Stimulated activated CD8-positive, alpha-beta memory T cell treated with anti-CD3 and anti-CD28 coated beads, Interleukin-15, amount 100 ng/mL, for 24 hours (primary cell): ENCODE measurements at regions not wholly inside any gene's neighbourhood (a gene's known extent, or its start where the extent isn't known, plus 50 kb on each side); places are given as distances from the start of the nearest gene placed in this dataset.
A peak's percentile ranks its signal among the peaks of the same experiment; 100 is the strongest.
"Not testable (repeated sequence)": the region's sequence is repeated elsewhere in the genome, so short reads cannot be mapped to it uniquely, and the experiment has no call there.

Source experiments
- DNase-seq: peaks from one replicate; pipeline ENCODE4 v3.0.0-alpha.2; 2020; ENCODE audit warnings: low read depth

GRCh38 chr11:116698080-116698479 is 74.7 kb downstream of the BUD13 start:
- no peak for DNase-seq

DNA sequence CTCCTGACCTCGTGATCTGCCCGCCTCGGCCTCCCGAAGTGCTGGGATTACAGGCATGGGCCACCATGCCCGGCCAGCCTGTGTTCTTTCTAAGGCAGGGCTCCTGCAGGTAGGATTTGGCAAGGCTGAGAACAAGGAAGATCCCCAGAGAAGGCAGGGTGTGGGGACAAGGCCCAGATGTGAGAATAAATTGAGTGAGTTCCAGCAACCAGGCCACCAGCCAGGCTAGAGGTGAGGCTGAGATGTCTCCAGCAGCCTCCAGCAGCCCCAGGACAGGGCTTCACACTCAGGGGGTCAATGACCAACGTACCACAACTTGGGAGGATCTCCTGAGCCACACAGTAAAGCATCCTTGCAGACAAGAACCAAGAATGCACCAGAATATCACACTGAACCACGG is 75.1 kb downstream of the BUD13 start:
- DNase-seq = no peak

- no peak for DNase-seq
These were observed 75.8 kb downstream of the BUD13 start for GRCh38 chr11:116697011-116697410.

GRCh38 chr11:116696381-116696941 is 76.3 kb downstream of the BUD13 start:
- DNase-seq = no peak

- DNase-seq = no peak
These were observed 77.0 kb downstream of the BUD13 start for GRCh38 chr11:116695657-116696254.

- no peak for DNase-seq
These were observed 77.8 kb downstream of the BUD13 start for GRCh38 chr11:116694815-116695590.

DNA sequence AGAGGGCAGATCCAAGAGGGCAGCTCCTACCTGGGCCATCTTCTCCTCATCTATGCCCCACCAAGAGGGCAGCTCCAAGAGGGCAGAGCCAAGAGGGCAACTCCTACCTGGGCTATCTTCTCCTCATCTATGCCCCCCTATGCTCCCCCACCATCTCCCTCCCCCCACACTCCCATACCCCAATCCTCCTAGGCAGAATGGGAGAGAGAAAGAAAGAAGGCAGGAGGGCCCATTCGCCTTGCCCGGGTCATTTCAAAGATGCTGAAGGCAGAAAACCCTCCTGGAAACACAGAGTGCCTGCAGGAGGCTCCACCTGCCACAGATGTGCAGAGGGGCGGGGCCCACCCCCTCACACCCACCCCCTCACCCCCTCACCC is 78.5 kb downstream of the BUD13 start:
- DNase-seq = no peak

DNA sequence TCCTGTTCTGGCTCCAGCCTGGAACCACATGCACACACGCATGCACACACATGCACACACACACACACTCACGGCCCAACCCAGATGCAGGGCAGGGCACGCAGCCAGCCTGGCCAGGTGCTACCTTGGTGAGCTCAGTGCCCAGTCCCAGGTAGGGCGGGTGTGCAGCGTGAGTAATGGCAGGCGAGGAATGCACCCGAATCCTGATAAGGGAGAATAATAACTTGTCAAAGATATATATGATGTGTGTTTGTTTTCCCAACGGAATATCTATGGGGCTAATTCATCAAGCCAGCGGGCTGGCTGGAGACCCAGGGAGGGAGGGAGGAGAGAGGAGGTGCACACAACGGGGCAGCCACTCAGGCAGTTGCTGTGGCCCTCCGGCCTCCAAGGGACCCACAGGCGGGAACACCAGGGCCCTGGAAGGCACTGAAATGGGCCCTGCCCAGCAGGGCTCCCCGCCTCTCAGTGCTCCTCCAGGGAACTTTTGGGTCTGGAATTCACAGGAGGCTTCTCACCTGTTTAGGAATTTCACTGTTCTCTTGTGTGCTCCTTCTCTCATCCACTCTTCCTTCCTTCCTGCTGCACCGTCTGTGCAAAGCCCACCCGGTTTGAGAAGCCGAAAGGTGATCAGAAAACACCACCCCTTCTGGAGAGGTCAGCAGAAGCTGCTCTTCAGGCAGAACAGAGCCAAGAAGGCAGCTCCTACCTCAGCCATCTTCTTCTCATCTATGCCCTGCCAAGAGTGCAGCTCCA is 79.0 kb downstream of the BUD13 start:
- no peak for DNase-seq

- DNase-seq = no peak
These were observed 79.7 kb downstream of the BUD13 start for GRCh38 chr11:116693102-116693570.

GRCh38 chr11:116692318-116693101 is 80.3 kb downstream of the BUD13 start:
- DNase-seq = no peak

DNA sequence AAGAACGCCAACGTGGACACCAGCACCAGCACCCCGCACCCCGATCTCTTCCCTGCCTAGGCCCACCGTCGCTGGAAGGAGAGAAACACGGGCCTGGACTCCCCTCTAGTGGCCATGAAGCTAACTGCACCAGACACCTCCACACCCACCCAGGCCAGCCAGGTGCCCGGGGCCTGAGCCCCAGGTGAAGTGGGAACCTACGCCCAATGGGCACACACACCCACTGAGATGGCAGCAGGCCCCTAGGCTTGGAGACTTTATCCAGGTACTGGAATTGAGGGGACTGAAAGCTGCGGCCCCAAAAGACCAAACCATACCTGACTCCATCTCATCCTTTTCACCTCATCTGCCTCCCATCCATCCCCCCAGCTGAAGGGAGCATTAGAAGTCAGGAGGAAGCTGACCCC is 81.0 kb downstream of the BUD13 start:
- peak; percentile 18 for DNase-seq

DNA sequence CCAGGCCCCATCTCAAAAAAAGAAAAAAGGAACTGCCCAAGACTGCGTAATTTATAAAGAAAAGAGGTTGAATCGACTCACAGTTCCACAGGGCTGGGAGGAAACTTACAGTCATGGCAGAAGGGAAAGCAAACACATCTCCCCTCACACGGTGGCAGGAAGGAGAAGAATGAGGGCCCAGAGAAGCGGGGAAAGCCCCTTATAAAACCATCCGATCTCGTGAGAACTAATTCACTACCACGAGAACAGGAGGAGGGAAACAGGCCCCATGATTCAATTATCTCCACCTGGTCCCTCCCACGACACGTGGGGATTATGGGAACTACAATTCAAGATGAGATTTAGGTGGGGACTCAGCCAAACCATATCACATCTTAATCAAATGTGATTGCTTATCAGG is 82.2 kb downstream of the BUD13 start:
- DNase-seq = no peak

DNA sequence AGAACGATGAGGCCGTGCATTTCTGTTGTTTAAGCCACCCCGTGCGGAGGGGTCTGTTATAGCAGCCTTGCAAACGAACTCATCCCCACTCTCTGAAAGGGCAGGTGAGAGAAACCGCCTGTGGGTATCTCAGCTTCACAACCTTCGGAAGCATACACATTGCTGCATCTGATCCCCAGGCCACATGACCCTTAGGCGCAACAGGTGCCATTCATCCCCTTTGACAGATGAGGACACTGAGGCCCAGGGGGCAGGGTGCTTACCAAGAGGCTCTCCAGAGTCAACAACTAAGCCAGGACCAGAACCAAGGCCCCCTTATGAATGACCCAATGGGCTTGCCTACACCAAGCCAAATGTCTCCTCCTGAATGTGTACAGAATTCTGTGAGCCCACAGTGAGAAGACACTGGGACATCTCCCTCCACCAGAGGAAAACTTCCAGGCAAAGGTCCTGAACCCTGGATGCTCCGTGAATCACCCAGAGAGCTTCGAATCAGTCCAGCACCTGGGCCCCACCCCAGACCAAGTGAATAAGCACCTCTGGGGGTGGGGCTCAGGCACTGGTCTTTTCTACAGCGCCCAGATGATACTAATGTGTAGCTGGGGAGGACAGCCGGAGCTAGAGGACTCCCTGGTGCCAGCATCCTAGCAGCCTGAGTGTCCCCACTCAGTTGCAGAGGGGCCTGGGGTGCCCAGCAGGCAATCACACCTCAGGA is 83.2 kb downstream of the BUD13 start:
- no peak for DNase-seq

DNA sequence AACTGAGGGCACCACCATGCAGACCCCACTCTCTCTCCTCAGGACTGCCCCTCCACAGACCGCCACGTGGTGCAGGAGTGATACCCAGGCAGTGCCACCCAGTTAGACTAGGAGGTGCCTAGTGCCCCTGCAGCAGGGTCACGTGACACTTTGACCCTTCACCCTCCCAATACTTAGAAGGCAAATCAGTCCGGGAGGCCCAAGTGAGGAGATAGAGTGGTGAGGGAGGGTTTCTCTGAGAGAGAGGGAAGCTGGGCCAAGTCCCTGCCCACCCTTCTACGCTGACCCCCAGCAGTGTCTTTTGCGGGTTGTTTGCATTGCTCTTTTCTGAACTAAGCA is 84.6 kb downstream of the BUD13 start:
- no peak for DNase-seq

GRCh38 chr11:116687458-116688201 is 85.2 kb downstream of the BUD13 start:
- DNase-seq = no peak

DNA sequence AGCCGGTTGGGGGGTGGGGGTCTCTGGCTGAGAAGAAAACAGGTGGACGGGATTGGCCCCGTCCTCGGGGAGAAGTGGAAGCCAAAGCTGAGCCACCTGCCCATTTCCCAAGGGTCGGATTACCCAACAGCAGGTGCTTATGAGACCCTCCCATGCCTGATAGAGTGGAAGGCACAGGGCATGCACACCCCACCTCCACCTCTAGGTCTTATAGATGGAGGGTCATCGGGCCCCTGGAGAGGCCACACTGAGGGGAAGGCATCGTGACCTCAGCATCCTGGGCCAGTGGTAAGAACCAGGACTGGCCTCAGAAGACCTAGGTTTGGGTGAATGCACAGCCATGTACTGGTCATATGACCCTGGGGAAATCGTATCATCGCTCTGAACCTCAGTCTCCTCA is 85.9 kb downstream of the BUD13 start:
- DNase-seq = no peak

- no peak for DNase-seq
These were observed 88.8 kb downstream of the BUD13 start for GRCh38 chr11:116683982-116684381.

DNA sequence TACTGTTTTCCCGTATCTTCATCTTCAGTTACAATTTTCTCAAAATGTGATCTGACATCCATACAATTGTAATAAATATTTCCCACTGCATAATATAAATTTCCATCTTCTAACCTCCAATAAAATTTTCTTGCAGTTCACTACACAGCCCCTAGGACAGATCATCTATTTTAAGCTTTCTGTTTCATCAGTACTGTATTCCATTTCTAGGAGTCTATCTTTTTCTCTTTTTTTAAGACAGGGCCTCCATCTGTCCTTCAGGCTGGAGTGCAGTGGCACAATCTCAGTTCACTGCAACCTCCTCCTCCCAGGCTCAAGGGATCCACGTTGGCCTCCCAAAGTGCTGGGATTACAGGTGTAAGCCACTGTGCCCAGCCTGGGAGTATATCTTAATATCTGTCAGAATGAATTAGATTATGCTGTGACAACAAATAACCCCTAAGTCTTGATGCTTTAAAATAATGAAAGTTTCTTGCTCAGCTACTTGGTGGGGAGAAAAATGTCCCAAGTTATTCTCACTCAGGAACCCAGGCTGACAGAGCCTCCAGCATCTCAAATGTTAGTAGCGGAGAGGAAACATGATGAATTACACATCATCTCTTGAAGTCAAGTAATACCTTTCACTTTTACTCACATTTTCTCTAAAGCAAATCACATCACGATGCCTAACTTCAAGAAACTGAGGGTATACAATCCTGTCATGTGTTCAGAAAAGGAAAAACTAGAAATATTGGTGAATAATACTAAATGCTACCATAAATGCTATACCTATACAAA is 92.2 kb downstream of the BUD13 start:
- no peak for DNase-seq

GRCh38 chr11:116678887-116679286 is 93.9 kb downstream of the BUD13 start:
- DNase-seq = no peak

DNA sequence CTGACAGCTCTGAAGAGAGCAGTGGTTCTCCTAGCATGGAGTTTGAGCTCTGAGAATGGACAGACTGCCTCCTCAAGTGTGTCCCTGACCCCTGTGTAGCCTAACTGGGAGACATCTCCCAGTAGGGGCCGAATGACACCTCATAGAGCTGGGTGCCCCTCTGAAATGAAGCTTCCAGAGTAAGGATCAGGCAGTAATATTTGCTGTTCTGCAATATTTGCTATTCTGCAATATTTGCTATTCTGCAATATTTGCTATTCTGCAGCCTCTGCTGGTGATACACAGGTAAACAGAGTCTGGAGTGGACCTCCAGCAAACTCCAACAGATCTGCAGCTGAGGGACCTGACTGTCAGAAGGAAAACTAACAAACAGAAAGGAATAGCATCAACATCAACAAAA is 105.5 kb downstream of the BUD13 start:
- DNase-seq = not testable (repeated sequence)
